Keratinocyte (primary cell): ENCODE measurements at regions not wholly inside any gene's neighbourhood (a gene's known extent, or its start where the extent isn't known, plus 50 kb on each side); places are given as distances from the start of the nearest gene placed in this dataset.

Source experiments
- DNase-seq: peaks from one replicate; pipeline ENCODE4 v3.0.0-alpha.2; 2011; ENCODE audit warnings: low read depth, missing footprints, low spot score
- FAIRE-seq: peaks from 2 replicates; lab custom pipeline; 2011; peaks lifted over from hg19 to GRCh38; lab: Jason Lieb, UNC
- H2AFZ ChIP-seq: 2 replicates; pipeline ENCODE4 v1.6.0; 2012; ENCODE audit warnings: low read length, control low read depth, inconsistent platforms; ENCODE audit not compliant: control insufficient read depth
- H3K27ac ChIP-seq: 2 replicates; pipeline ENCODE4 v1.5.1; 2011; ENCODE audit warnings: low read length; ENCODE audit not compliant: control insufficient read depth, insufficient read depth
- H3K27me3 ChIP-seq: 3 replicates; pipeline ENCODE4 v1.6.0; 2011; ENCODE audit warnings: low read length; ENCODE audit not compliant: control insufficient read depth, insufficient read depth; ENCODE audit errors: extremely low read depth
- H3K36me3 ChIP-seq, 2 experiments: 2 replicates in 1 of 2; 3 replicates in 1 of 2; pipeline ENCODE4 v1.5.1; 2011; ENCODE audit warnings: low read length in 2 of 2, mild to moderate bottlenecking in 1 of 2; ENCODE audit not compliant: control insufficient read depth in 2 of 2, insufficient read depth in 2 of 2; ENCODE audit errors: extremely low read depth in 1 of 2
- H3K4me1 ChIP-seq: 3 replicates; pipeline ENCODE4 v1.5.1; 2011; ENCODE audit warnings: low read length; ENCODE audit not compliant: control insufficient read depth, insufficient read depth; ENCODE audit errors: extremely low read depth
- H3K4me2 ChIP-seq: 3 replicates; pipeline ENCODE4 v1.6.0; 2011; ENCODE audit warnings: low read depth, low read length; ENCODE audit not compliant: control insufficient read depth, insufficient read depth; ENCODE audit errors: extremely low read depth
- H3K4me3 ChIP-seq, 3 experiments: fragments of 200-600 bp in 1 of 3; sonication (generic) in 1 of 3; 2 replicates in 2 of 3; 3 replicates in 1 of 3; pipeline ENCODE4 v1.5.1; 2011 to 2016; ENCODE audit warnings: low read length in 3 of 3, mild to moderate bottlenecking in 3 of 3, control low read depth in 2 of 3, inconsistent platforms in 1 of 3, low read depth in 1 of 3, mixed read lengths in 1 of 3, mixed run types in 1 of 3, moderate library complexity in 1 of 3; ENCODE audit not compliant: control insufficient read depth in 2 of 3, insufficient read depth in 2 of 3; ENCODE audit errors: extremely low read depth in 1 of 3
- H3K79me2 ChIP-seq: 2 replicates; pipeline ENCODE4 v1.6.0; 2012; ENCODE audit warnings: low read length; ENCODE audit not compliant: control insufficient read depth, insufficient read depth
- H3K9ac ChIP-seq: 3 replicates; pipeline ENCODE4 v1.6.0; 2011; ENCODE audit warnings: low read length; ENCODE audit not compliant: control insufficient read depth, insufficient read depth; ENCODE audit errors: extremely low read depth
- H3K9me1 ChIP-seq: 3 replicates; pipeline ENCODE4 v1.6.0; 2011; ENCODE audit warnings: low read length; ENCODE audit not compliant: control insufficient read depth, insufficient read depth; ENCODE audit errors: extremely low read depth
- H3K9me3 ChIP-seq: 2 replicates; pipeline ENCODE4 v1.5.1; 2012; ENCODE audit warnings: low read depth, low read length; ENCODE audit not compliant: control insufficient read depth
- H4K20me1 ChIP-seq: 3 replicates; pipeline ENCODE4 v1.6.0; 2011; ENCODE audit warnings: low read length; ENCODE audit not compliant: control insufficient read depth, insufficient read depth; ENCODE audit errors: extremely low read depth
- CTCF ChIP-seq, 3 experiments: IDR thresholded peaks in 1 of 3; conservative IDR thresholded peaks in 1 of 3; optimal IDR thresholded peaks in 1 of 3; 2 replicates in 2 of 3; 3 replicates in 1 of 3; pipeline versions ENCODE3 to v1.5.1; 2011; ENCODE audit warnings: low read length in 3 of 3, mild to moderate bottlenecking in 3 of 3, moderate library complexity in 2 of 3, control low read depth in 1 of 3, inconsistent platforms in 1 of 3; ENCODE audit not compliant: insufficient read depth in 2 of 3; ENCODE audit errors: extremely low read depth in 1 of 3
- EZH2 ChIP-seq: IDR thresholded peaks from one replicate; pipeline ENCODE4 v1.6.1; 2012; ENCODE audit warnings: inconsistent platforms, mild to moderate bottlenecking, low read length, moderate library complexity
- dilution Hi-C: fragments of 300-500 bp; cut with MboI; formaldehyde crosslinking; loops from one replicate; pipeline ENCODE4 v1.7.0; 2020; ENCODE audit warnings: low sequenced_read_pairs; ENCODE audit not compliant: extremely low pct_ligation_motif_present

- Histone ChIP-seq H3K4me3 (no peak overlapping the region), H3K36me3 (no peaks in the 10 kb centered on the region), H3K4me1 (no peaks in the 10 kb centered on the region), H3K9ac (no peak overlapping the region), H3K9me3 (no peaks in the 10 kb centered on the region), H3K79me2 (no peaks in the 10 kb centered on the region), H3K27ac (no peak overlapping the region), H4K20me1 (no peaks in the 10 kb centered on the region), H2AFZ (no peak overlapping the region), H3K9me1 (no peaks in the 10 kb centered on the region), H3K4me2 (no peak overlapping the region), H3K27me3 (no peaks in the 10 kb centered on the region)
- DNase-seq (no peak), FAIRE-seq (no peak)
- dilution Hi-C loops = no loop called here
- TF ChIP-seq EZH2 (no peak), CTCF (optimal IDR thresholded peaks at IDR 0.05 in 1 of 3, IDR thresholded peaks at IDR 0.05 in 1 of 3, conservative IDR thresholded peaks at IDR 0.05 in 1 of 3; ENCODE audit: extremely low read depth in 1 of 3, insufficient read depth in 2 of 3, low read length in 3 of 3) (no peak)
These were observed 84.6 kb upstream of the SGCE start for GRCh38 chr7:94740509-94740908.

- Histone ChIP-seq H2AFZ (no peak overlapping the region), H3K9me1 (no peaks in the 10 kb centered on the region), H3K27ac (no peak overlapping the region), H3K9me3 (no peaks in the 10 kb centered on the region), H3K4me1 (no peaks in the 10 kb centered on the region), H3K4me3 (no peak overlapping the region), H3K36me3 (no peaks in the 10 kb centered on the region), H3K4me2 (no peak overlapping the region), H3K27me3 (no peaks in the 10 kb centered on the region), H3K79me2 (no peaks in the 10 kb centered on the region), H4K20me1 (no peaks in the 10 kb centered on the region), H3K9ac (no peak overlapping the region)
- dilution Hi-C loops = no loop called here
- DNase-seq = no peak
- TF ChIP-seq EZH2 = no peak
- TF ChIP-seq CTCF (optimal IDR thresholded peaks at IDR 0.05 in 1 of 3, IDR thresholded peaks at IDR 0.05 in 1 of 3, conservative IDR thresholded peaks at IDR 0.05 in 1 of 3; ENCODE audit: extremely low read depth in 1 of 3, insufficient read depth in 2 of 3, low read length in 3 of 3) = no peak
- FAIRE-seq = no peak
These were observed 85.2 kb upstream of the SGCE start for GRCh38 chr7:94741179-94741578.
